Trophoblast cell (in vitro differentiated cells and primary cell): ENCODE measurements at regions not wholly inside any gene's neighbourhood (a gene's known extent, or its start where the extent isn't known, plus 50 kb on each side); places are given as distances from the start of the nearest gene placed in this dataset.

Source experiments
- DNase-seq, 2 donors: peaks; one replicate each; pipeline ENCODE4 v3.0.0-alpha.2; 2016
- H2AFZ ChIP-seq: 2 replicates; pipeline ENCODE4 v1.6.1; 2013; ENCODE audit warnings: low read length, moderate library complexity, mild to moderate bottlenecking; ENCODE audit not compliant: insufficient read depth, poor library complexity
- H2AK5ac ChIP-seq: 2 replicates; pipeline ENCODE4 v1.6.1; 2013; ENCODE audit warnings: mild to moderate bottlenecking, low read length
- H2BK120ac ChIP-seq: 2 replicates; pipeline ENCODE4 v1.6.1; 2013; ENCODE audit warnings: low read length, mild to moderate bottlenecking, moderate library complexity; ENCODE audit not compliant: insufficient read depth, poor library complexity
- H2BK12ac ChIP-seq: 2 replicates; pipeline ENCODE4 v1.6.1; 2013; ENCODE audit warnings: mild to moderate bottlenecking, low read length, moderate library complexity
- H2BK5ac ChIP-seq: 2 replicates; pipeline ENCODE4 v1.6.1; 2013; ENCODE audit warnings: low read length, low read depth, moderate library complexity, mild to moderate bottlenecking; ENCODE audit not compliant: poor library complexity
- H3K14ac ChIP-seq: 2 replicates; pipeline ENCODE4 v1.6.1; 2013; ENCODE audit warnings: mild to moderate bottlenecking, low read length
- H3K18ac ChIP-seq: 2 replicates; pipeline ENCODE4 v1.6.1; 2013; ENCODE audit warnings: mild to moderate bottlenecking, low read length
- H3K23ac ChIP-seq: 2 replicates; pipeline ENCODE4 v1.6.1; 2013; ENCODE audit warnings: low read length
- H3K27ac ChIP-seq: 2 replicates; pipeline ENCODE4 v1.5.1; 2013; ENCODE audit warnings: low read depth, mild to moderate bottlenecking, inconsistent platforms, low read length, moderate library complexity
- H3K27me3 ChIP-seq: 2 replicates; pipeline ENCODE4 v1.6.1; 2013; ENCODE audit warnings: inconsistent platforms, mild to moderate bottlenecking, low read length, moderate library complexity; ENCODE audit not compliant: insufficient read depth
- H3K36me3 ChIP-seq, 2 experiments: 1 replicate in 1 of 2; 2 replicates in 1 of 2; pipeline ENCODE4 v1.6.1; 2013; ENCODE audit warnings: low read length in 2 of 2, mild to moderate bottlenecking in 2 of 2, moderate library complexity in 1 of 2; ENCODE audit not compliant: insufficient read depth in 2 of 2, control insufficient read depth in 1 of 2
- H3K4ac ChIP-seq: 2 replicates; pipeline ENCODE4 v1.6.1; 2013; ENCODE audit warnings: low read depth, mild to moderate bottlenecking, low read length, moderate library complexity
- H3K4me1 ChIP-seq, 2 experiments: 1 replicate in 1 of 2; 2 replicates in 1 of 2; pipeline ENCODE4 v1.6.1; 2013; ENCODE audit warnings: low read length in 2 of 2, mild to moderate bottlenecking in 2 of 2, moderate library complexity in 1 of 2; ENCODE audit not compliant: insufficient read depth in 2 of 2, control insufficient read depth in 1 of 2
- H3K4me2 ChIP-seq: 2 replicates; pipeline ENCODE4 v1.6.1; 2013; ENCODE audit warnings: inconsistent platforms, mild to moderate bottlenecking, low read length, moderate library complexity
- H3K4me3 ChIP-seq: 2 replicates; pipeline ENCODE4 v1.5.1; 2013; ENCODE audit warnings: mild to moderate bottlenecking, low read depth, low read length, inconsistent platforms
- H3K79me1 ChIP-seq: one replicate; pipeline ENCODE4 v1.6.1; 2013; ENCODE audit warnings: low read length
- H3K79me2 ChIP-seq: 2 replicates; pipeline ENCODE4 v1.6.1; 2013; ENCODE audit warnings: low read length, mild to moderate bottlenecking; ENCODE audit not compliant: control insufficient read depth, insufficient read depth, poor library complexity
- H3K9ac ChIP-seq: 2 replicates; pipeline ENCODE4 v1.6.1; 2013; ENCODE audit warnings: mild to moderate bottlenecking, low read length
- H3K9me3 ChIP-seq: 2 replicates; pipeline ENCODE4 v1.6.1; 2013; ENCODE audit warnings: low read depth, mild to moderate bottlenecking, control low read depth, inconsistent platforms, low read length; ENCODE audit not compliant: insufficient read depth
- H4K12ac ChIP-seq: 2 replicates; pipeline ENCODE4 v1.6.1; 2013; ENCODE audit warnings: low read depth, mild to moderate bottlenecking, low read length, moderate library complexity
- H4K8ac ChIP-seq: 2 replicates; pipeline ENCODE4 v1.6.1; 2013; ENCODE audit warnings: low read depth, mild to moderate bottlenecking, low read length, moderate library complexity
- H4K91ac ChIP-seq: one replicate; pipeline ENCODE4 v1.6.1; 2013; ENCODE audit warnings: low read depth, mild to moderate bottlenecking, low read length, moderate library complexity
- WGBS: extraction: QIAGEN DNeasy Blood & Tissue Kit; methylation state at CpG from one replicate; pipeline ENCODE4 v1.1.7; 2013; ENCODE audit warnings: missing lambda C conversion rate; ENCODE audit not compliant: insufficient read length, insufficient coverage; ENCODE audit errors: extremely low coverage; 5-methylcytosine and 5-hydroxymethylcytosine counted together

DNA sequence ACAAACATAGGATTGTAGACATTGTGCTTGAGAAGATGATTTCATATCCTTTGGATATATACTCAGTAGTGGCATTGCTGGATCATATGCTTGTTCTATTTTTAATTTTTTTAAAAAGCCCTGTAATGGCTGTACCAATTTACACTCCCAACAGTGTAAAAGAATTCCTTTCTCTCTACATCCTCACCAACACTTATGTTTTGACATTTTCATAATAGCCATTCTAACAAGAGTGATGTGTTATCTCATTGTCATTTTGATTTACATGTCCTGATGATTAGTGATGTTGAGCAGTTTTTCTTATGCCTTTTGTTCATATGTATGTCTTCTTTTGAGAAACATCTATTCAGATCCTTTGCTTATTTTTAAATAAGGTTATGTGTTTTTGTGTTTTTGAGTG lies 1039.2 kb upstream of the GOT2 start:
- Histone ChIP-seq H2BK5ac (no peak overlapping the region), H3K23ac (no peak overlapping the region), H3K27me3 (no peaks in the 10 kb centered on the region), H3K18ac (no peak overlapping the region), H4K12ac (no peak overlapping the region), H2AK5ac (no peak overlapping the region), H2BK120ac (no peak overlapping the region), H3K4me1 (no peaks in the 10 kb centered on the region), H3K36me3 (no peaks in the 10 kb centered on the region), H2AFZ (no peak overlapping the region), H3K4ac (no peak overlapping the region), H3K4me2 (no peak overlapping the region), H3K79me1 (no peaks in the 10 kb centered on the region), H3K4me3 (no peak overlapping the region), H4K8ac (no peak overlapping the region), H3K79me2 (no peaks in the 10 kb centered on the region), H2BK12ac (no peak overlapping the region), H3K14ac (no peak overlapping the region), H3K9ac (no peak overlapping the region), H3K9me3 (no peaks in the 10 kb centered on the region), H4K91ac (no peak overlapping the region), H3K27ac (no peak overlapping the region)
- no peak for DNase-seq

DNA sequence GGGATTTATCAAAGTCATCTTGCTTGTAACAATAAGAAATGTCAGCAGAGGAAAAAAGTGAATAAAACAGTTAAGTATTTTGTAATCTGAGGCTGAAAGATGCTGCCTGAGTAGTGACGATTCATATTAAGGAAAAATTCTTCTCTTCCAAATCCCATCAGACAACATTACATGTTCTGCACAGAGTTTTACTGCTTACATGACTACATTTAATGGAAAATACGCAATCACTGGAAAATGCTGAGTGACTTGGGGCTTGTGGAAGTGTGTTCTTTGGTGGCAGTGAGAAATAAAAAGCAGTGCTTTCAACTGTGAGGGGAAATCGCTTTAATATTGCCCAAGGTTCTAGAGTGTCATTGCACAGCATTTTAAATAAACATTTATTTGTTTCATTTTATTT lies 1025.2 kb upstream of the GOT2 start:
- Histone ChIP-seq H4K8ac (no peak overlapping the region), H3K27ac (no peak overlapping the region), H3K4me1 (no peaks in the 10 kb centered on the region), H3K4me3 (no peak overlapping the region), H4K12ac (no peak overlapping the region), H2BK5ac (no peak overlapping the region), H2AFZ (no peak overlapping the region), H2BK120ac (no peak overlapping the region), H2BK12ac (no peak overlapping the region), H3K9ac (no peak overlapping the region), H3K36me3 (no peaks in the 10 kb centered on the region), H3K27me3 (no peaks in the 10 kb centered on the region), H3K18ac (no peak overlapping the region), H3K4ac (no peak overlapping the region), H3K23ac (no peak overlapping the region), H2AK5ac (no peak overlapping the region), H3K4me2 (no peak overlapping the region), H3K79me2 (no peaks in the 10 kb centered on the region), H3K9me3 (no peaks in the 10 kb centered on the region), H3K14ac (no peak overlapping the region), H4K91ac (no peak overlapping the region), H3K79me1 (no peaks in the 10 kb centered on the region)
- WGBS, result no CpG with 5 or more reads among the region's 3 CpGs
- DNase-seq, result peak in 1 of 2 donors; percentile 2

DNA sequence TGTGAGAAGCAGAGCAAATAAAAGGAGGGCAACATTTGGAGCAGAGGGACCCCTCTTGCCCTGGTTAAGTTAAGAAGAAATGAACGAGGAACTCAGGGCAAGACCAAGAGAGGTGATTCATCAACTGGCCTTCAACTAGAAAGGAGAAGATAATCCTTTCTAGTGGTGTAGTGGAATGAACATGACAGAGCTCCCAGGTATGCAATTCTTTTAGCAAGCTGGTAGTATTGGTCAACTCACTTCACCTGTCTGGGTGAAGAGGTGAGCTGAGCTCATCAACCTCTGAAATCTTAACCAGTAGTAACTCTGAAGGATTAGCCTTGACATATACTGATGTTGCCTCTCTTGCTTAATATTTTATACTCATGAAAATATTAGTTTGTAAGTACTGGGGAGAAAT lies 1024.7 kb upstream of the GOT2 start:
- Histone ChIP-seq H4K8ac (no peak overlapping the region), H3K14ac (no peak overlapping the region), H2AK5ac (no peak overlapping the region), H3K36me3 (no peaks in the 10 kb centered on the region), H3K9ac (no peak overlapping the region), H3K4me2 (no peak overlapping the region), H3K23ac (no peak overlapping the region), H2BK120ac (no peak overlapping the region), H2BK5ac (no peak overlapping the region), H3K79me2 (no peaks in the 10 kb centered on the region), H3K9me3 (no peaks in the 10 kb centered on the region), H3K27me3 (no peaks in the 10 kb centered on the region), H4K91ac (no peak overlapping the region), H3K18ac (no peak overlapping the region), H3K27ac (no peak overlapping the region), H3K4me3 (no peak overlapping the region), H4K12ac (no peak overlapping the region), H3K79me1 (no peaks in the 10 kb centered on the region), H3K4me1 (no peaks in the 10 kb centered on the region), H2BK12ac (no peak overlapping the region), H3K4ac (no peak overlapping the region), H2AFZ (no peak overlapping the region)
- peak; percentile 5 to 45 for DNase-seq
- WGBS, result no CpG with 5 or more reads among the region's 1 CpG

DNA sequence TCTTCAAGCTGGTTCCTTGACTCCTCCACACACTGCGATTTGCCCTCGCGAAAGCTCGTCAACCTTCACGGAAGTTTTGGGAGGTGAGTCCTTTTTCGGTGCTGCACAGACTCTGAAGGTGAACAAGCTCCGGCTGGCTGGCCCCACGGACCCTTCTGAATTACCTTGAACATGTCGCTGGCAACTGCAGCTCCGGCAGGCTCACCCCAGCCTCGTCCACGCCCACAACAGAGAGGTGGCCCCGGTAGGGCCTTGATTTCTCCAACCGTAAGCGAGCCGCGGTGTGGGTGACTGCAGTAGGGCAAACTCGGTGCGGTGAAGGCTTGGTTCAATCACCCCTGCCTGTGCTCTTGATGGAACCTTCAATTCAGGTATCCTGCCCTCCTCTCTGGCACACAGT lies 1020.7 kb upstream of the GOT2 start:
- H2BK5ac ChIP-seq, result no peak overlapping the region
- H2BK120ac ChIP-seq, result no peak overlapping the region
- no peak overlapping the region for H2AFZ ChIP-seq
- H3K9ac ChIP-seq, result no peak overlapping the region
- no peaks in the 10 kb centered on the region for H3K27me3 ChIP-seq
- WGBS, result no CpG with 5 or more reads among the region's 19 CpGs
- no peaks in the 10 kb centered on the region for H3K79me2 ChIP-seq
- H3K18ac ChIP-seq, result no peak overlapping the region
- H4K12ac ChIP-seq, result no peak overlapping the region
- no peak overlapping the region for H3K14ac ChIP-seq
- DNase-seq, result no peak
- no peaks in the 10 kb centered on the region for H3K9me3 ChIP-seq
- no peak overlapping the region for H3K4me2 ChIP-seq
- no peaks in the 10 kb centered on the region for H3K79me1 ChIP-seq
- H4K91ac ChIP-seq, result no peak overlapping the region
- no peaks in the 10 kb centered on the region for H3K36me3 ChIP-seq
- no peak overlapping the region for H3K4me3 ChIP-seq
- H3K23ac ChIP-seq, result no peak overlapping the region
- no peak overlapping the region for H4K8ac ChIP-seq
- H3K27ac ChIP-seq, result no peak overlapping the region
- no peak overlapping the region for H2AK5ac ChIP-seq
- H3K4ac ChIP-seq, result no peak overlapping the region
- H2BK12ac ChIP-seq, result no peak overlapping the region
- no peaks in the 10 kb centered on the region for H3K4me1 ChIP-seq
